ENCODE measurements at regions not wholly inside any gene's neighbourhood (a gene's known extent, or its start where the extent isn't known, plus 50 kb on each side); places are given as distances from the start of the nearest gene placed in this dataset.

- no peak for TF ChIP-seq PML (IDR thresholded peaks at IDR 0.05; ENCODE audit: low read length)
- TF ChIP-seq YBX1 (IDR thresholded peaks at IDR 0.05), result no peak
- TF ChIP-seq STAT3 (IDR thresholded peaks at IDR 0.05; ENCODE audit: low read depth, low read length), result no peak
- TF ChIP-seq SRF (IDR thresholded peaks at IDR 0.05; ENCODE audit: low read depth in 2 of 2, low read length in 2 of 2), result no peak
- no peak for TF ChIP-seq SP1 (IDR thresholded peaks at IDR 0.05; ENCODE audit: low read depth, low read length)
- H3K79me2 ChIP-seq (ENCODE audit: control insufficient read depth, insufficient read depth, low read length), result no peaks in the 10 kb centered on the region
- H3K27me3 ChIP-seq (replicated peaks in 1 of 2; ENCODE audit: control insufficient read depth in 2 of 2, insufficient read depth in 2 of 2, low read length in 1 of 2), result peaks cover 0 to 2% of the 10 kb centered on the region in 2 experiments; a peak in 3 of 4 replicates
- no TSS peak for BruUV-seq (replicated peaks)
- ChIA-PET CTCF (no interaction called here), RAD21 (ENCODE audit: unreplicated experiment) (no interaction called here), POLR2A (no interaction called here), SMC1A (ENCODE audit: uncharacterized antibody, unreplicated experiment) (no interaction called here)
- H3K4me2 ChIP-seq (ENCODE audit: control insufficient read depth, insufficient read depth), result no peak overlapping the region
- FAIRE-seq (no peak), ATAC-seq (no peak), DNase-seq (ENCODE audit: low read depth, low spot score) (no peak)
- no peak overlapping the region for H3K27ac ChIP-seq (ENCODE audit: control insufficient read depth, insufficient read depth)
- H3K9ac ChIP-seq (ENCODE audit: control insufficient read depth, insufficient read depth, low read length), result no peak overlapping the region
- intact Hi-C loops (cut with micrococcal nuclease; ENCODE audit: unreplicated experiment) (no loop called here), in situ Hi-C loops (cut with MboI) (no loop called here)
- H3K4me3 ChIP-seq, result no peak overlapping the region
- no peaks in the 10 kb centered on the region for H4K20me1 ChIP-seq (ENCODE audit: control insufficient read depth, insufficient read depth)
- H3K9me3 ChIP-seq (replicated peaks; ENCODE audit: control insufficient read depth, insufficient read depth, low read length), result no peaks in the 10 kb centered on the region
- H2AFZ ChIP-seq (ENCODE audit: control insufficient read depth, low read depth, low read length), result no peak overlapping the region
- no peaks in the 10 kb centered on the region for H3K4me1 ChIP-seq (ENCODE audit: control insufficient read depth, insufficient read depth, low read length)
- 30% methylated on average over 6 of the region's 6 CpGs for WGBS (ENCODE audit: insufficient coverage, insufficient replicate concordance, low lambda C conversion rate, missing lambda C conversion rate)
- no peaks in the 10 kb centered on the region for H3K36me3 ChIP-seq (ENCODE audit: control insufficient read depth in 2 of 2, insufficient read depth in 2 of 2, low read length in 1 of 2)
Measured at GRCh38 chr2:120488531-120488930, 142.6 kb downstream of the INHBB start.

DNA sequence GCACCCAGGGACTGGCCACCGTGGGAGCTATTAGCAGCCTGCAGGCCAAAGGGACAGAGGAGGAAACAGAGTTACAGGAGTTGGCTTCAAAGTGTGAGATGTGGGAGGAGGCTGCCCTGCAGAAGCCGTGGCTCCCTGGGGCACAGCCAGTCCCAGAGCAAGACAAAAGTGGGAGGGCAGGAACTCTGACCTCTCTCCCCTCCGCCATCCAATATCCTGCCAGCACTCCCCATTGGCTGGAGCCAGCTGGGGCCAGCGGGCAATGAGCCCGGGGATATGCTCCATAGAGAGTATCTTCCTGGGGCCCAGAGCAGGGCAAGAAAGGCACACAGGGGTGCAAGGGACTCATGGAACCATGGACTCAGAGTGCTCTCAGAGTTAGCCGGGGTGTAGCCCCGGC is 143.1 kb downstream of the INHBB start:
- Histone ChIP-seq H3K36me3 (ENCODE audit: control insufficient read depth in 2 of 2, insufficient read depth in 2 of 2, low read length in 1 of 2) (no peaks in the 10 kb centered on the region), H3K4me3 (no peak overlapping the region), H3K4me1 (ENCODE audit: control insufficient read depth, insufficient read depth, low read length) (no peaks in the 10 kb centered on the region), H3K27me3 (replicated peaks in 1 of 2; ENCODE audit: control insufficient read depth in 2 of 2, insufficient read depth in 2 of 2, low read length in 1 of 2) (peaks cover 0 to 2% of the 10 kb centered on the region in 2 experiments; a peak in 3 of 4 replicates), H4K20me1 (ENCODE audit: control insufficient read depth, insufficient read depth) (no peaks in the 10 kb centered on the region), H3K27ac (ENCODE audit: control insufficient read depth, insufficient read depth) (no peak overlapping the region), H3K9ac (ENCODE audit: control insufficient read depth, insufficient read depth, low read length) (no peak overlapping the region), H2AFZ (ENCODE audit: control insufficient read depth, low read depth, low read length) (no peak overlapping the region), H3K9me3 (replicated peaks; ENCODE audit: control insufficient read depth, insufficient read depth, low read length) (no peaks in the 10 kb centered on the region), H3K79me2 (ENCODE audit: control insufficient read depth, insufficient read depth, low read length) (no peaks in the 10 kb centered on the region), H3K4me2 (ENCODE audit: control insufficient read depth, insufficient read depth) (no peak overlapping the region)
- CTCF ChIA-PET, result no interaction called here
- intact Hi-C loops (cut with micrococcal nuclease; ENCODE audit: unreplicated experiment), result no loop called here
- no peak for ATAC-seq
- WGBS (ENCODE audit: insufficient coverage, insufficient replicate concordance, low lambda C conversion rate, missing lambda C conversion rate), result 17% methylated on average over 7 of the region's 7 CpGs
- TF ChIP-seq TBL1XR1 (IDR thresholded peaks at IDR 0.05; ENCODE audit: low read depth, low read length) (no peak), ZBTB33 (IDR thresholded peaks at IDR 0.05) (no peak), YBX1 (IDR thresholded peaks at IDR 0.05) (no peak), E4F1 (IDR thresholded peaks at IDR 0.05; ENCODE audit: borderline replicate concordance, partially characterized antibody) (no peak), GATAD2B (conservative IDR thresholded peaks at IDR 0.05; ENCODE audit: low read depth) (no peak), SP1 (IDR thresholded peaks at IDR 0.05; ENCODE audit: low read depth, low read length) (no peak), RAD51 (IDR thresholded peaks at IDR 0.05) (no peak), ZZZ3 (IDR thresholded peaks at IDR 0.05; ENCODE audit: control insufficient read depth, insufficient read length, low read depth) (no peak), STAT3 (IDR thresholded peaks at IDR 0.05; ENCODE audit: low read depth, low read length) (no peak), CBX5 (IDR thresholded peaks at IDR 0.05; ENCODE audit: low read depth) (no peak), SRF (IDR thresholded peaks at IDR 0.05; ENCODE audit: low read depth in 2 of 2, low read length in 2 of 2) (no peak), NRF1 (conservative IDR thresholded peaks at IDR 0.05; ENCODE audit: low read depth, low read length) (no peak), GABPA (IDR thresholded peaks at IDR 0.05; ENCODE audit: low read depth) (no peak), CREM (IDR thresholded peaks at IDR 0.05; ENCODE audit: low read depth) (no peak)
- POLR2A ChIA-PET, result no interaction called here
- DNase-seq (ENCODE audit: low read depth, low spot score), result no peak
- in situ Hi-C loops (cut with MboI), result no loop called here
- RAD21 ChIA-PET (ENCODE audit: unreplicated experiment), result no interaction called here
- SMC1A ChIA-PET (ENCODE audit: uncharacterized antibody, unreplicated experiment), result no interaction called here
- FAIRE-seq, result no peak
- BruUV-seq (replicated peaks), result no TSS peak

Measured in GM12878 (cell line).